Motor neuron (in vitro differentiated cells): ENCODE measurements at regions not wholly inside any gene's neighbourhood (a gene's known extent, or its start where the extent isn't known, plus 50 kb on each side); places are given as distances from the start of the nearest gene placed in this dataset.
A peak's percentile ranks its signal among the peaks of the same experiment; 100 is the strongest.

Experiments used
- ATAC-seq, 8 experiments: fragments of 200-7000 bp; cut with Tn5 transposase; replicated peaks in 6 of 8; 2 replicates each; pipeline ENCODE4 v1.8.0; 2021; ENCODE audit warnings: mild to moderate bottlenecking in 8 of 8, moderate library complexity in 8 of 8
- H3K27ac ChIP-seq, 2 donors: fragments of 250-450 bp; sonication (Bioruptor Pico); 2 replicates each; pipeline ENCODE4 v1.9.0; 2021; ENCODE audit warnings: antibody characterized with exemption in 2 of 2, mild to moderate bottlenecking in 2 of 2, moderate library complexity in 1 of 2
- H3K4me1 ChIP-seq, 2 donors: fragments of 250-450 bp; sonication (Bioruptor Pico); replicated peaks in 1 of 2; 2 replicates each; pipeline ENCODE4 v1.6.1; 2021; ENCODE audit warnings: antibody characterized with exemption in 2 of 2, mild to moderate bottlenecking in 2 of 2, moderate library complexity in 1 of 2
- H3K4me3 ChIP-seq, 5 donors: fragments of 250-450 bp; sonication (Bioruptor Pico); 2 replicates each; pipeline ENCODE4 v1.9.0; 2021; ENCODE audit warnings: antibody characterized with exemption in 5 of 5, mild to moderate bottlenecking in 5 of 5, moderate library complexity in 4 of 5
- WGBS, 10 experiments: fragments of 450-650 bp; shearing (Covaris generic); methylation state at CpG; one replicate each; pipeline ENCODE4 v1.0.0; 2022; 5-methylcytosine and 5-hydroxymethylcytosine counted together
- in situ Hi-C, 9 experiments: fragments of 400-800 bp; cut with MboI; loops; one replicate each; pipeline ENCODE4 v1.15.0; 2021; ENCODE audit warnings: low sequenced_read_pairs in 9 of 9, low pct_unique_long_range_greater_than_20kb in 2 of 9; ENCODE audit not compliant: unreplicated experiment in 9 of 9

DNA sequence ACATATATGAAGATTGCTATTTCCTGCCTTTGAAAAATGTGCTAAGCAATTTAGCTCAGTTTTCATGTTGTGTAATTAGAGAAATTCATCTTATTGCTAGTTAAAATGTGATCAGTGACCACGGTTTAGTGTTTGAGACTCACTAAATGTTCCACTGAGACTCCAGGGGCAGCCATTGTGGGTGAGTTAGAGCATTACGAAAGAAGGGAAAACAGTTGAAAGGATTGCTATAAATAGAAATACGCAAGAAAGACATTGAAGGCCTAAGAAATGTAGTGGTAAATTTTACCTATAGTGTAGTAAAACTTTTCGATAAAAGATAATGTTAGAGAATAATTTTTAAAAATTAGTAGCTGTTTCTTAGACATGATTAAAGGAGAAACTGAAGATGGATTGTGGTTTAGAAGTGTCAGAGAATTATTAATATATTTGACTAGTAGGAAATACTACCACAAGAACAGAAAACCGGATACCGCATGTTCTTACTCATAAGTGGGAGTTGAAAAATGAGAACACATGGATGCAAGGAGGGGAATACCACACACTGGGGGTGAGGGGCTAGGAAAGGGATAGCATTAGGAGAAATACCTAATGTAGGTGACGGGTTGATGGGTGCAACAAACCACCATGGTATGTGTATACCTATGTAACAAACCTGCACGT is 394.5 kb downstream of the SEMA3D start:
- no peaks in the 10 kb centered on the region for H3K4me1 ChIP-seq
- 80 to 97% (median 91%) methylated on average over 1 to 8 of the region's 8 CpGs for WGBS, 10 experiments
- H3K27ac ChIP-seq = no peak overlapping the region
- H3K4me3 ChIP-seq = no peak overlapping the region
- in situ Hi-C loops = no loop called here
- no peak for ATAC-seq

DNA sequence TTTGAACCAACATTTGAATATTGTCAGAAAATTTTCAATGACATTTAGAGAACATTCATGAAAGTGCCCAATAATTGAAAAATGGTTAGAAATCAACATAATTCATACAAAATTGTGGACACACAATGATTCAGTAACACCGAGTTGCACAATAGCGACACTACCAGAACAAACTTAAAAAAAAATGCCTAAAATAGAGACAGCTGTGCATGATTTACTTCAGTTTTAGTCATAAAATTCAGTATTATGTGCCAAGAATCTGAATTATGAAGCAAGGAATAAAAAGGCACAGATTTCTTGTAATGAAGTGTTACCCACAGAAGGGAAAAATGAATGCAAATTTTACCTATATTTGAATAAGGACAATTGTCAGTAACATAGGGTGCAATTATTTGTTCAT is 396.0 kb downstream of the SEMA3D start:
- Histone ChIP-seq H3K4me1 (no peaks in the 10 kb centered on the region), H3K27ac (no peak overlapping the region), H3K4me3 (no peak overlapping the region)
- WGBS, 10 experiments = 8 to 100% (median 55%) methylated on average over 2 of the region's 2 CpGs; no CpG with 5 or more reads in 2 of the 10 experiments
- in situ Hi-C loops = no loop called here
- peak in 1 of 8 experiments; percentile 57 for ATAC-seq

DNA sequence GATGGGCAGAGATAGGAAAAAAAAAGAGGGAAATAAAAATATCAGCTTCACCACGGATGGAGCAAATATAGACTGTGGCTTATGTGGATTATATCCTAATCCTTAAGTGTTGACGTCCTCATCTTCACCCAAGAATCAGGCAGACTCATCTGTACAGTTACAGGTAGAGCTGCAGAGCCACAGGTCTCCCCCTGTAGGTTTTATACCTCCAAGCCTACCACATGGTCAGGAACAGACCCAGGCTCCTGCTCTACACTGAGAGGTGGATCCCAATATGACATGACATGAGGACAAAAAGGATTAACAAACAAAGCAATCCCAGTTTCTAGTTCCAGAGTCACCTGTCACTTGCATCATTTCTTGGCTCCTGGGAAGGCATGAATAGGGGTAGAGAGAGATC is 400.8 kb downstream of the SEMA3D start:
- Histone ChIP-seq H3K4me1 (peaks cover 0 to 3% of the 10 kb centered on the region in 2 donors), H3K27ac (no peak overlapping the region), H3K4me3 (no peak overlapping the region)
- ATAC-seq = no peak
- 60 to 100% (median 80%) methylated on average over 1 to 2 of the region's 2 CpGs; no CpG with 5 or more reads in 2 of the 10 experiments for WGBS, 10 experiments
- in situ Hi-C loops = no loop called here

DNA sequence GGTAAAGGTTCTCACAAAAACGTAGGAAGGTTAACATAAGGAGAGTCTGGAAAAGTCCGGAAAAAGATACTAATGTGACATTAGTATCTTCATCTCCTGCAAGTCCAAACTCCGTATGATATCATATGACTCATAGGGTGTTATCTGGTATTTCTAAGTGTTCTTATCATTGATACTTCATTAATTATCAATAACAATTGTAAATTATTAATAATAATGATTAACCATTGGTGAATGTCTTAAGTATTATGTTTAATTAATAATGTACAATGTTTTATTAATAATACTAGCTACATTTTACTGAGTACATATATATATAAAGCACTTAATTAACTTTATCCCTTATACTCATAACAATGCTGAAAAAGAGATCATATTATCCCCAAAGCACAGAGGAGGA is 402.4 kb downstream of the SEMA3D start:
- H3K27ac ChIP-seq = no peak overlapping the region
- in situ Hi-C loops = no loop called here
- ATAC-seq = no peak
- H3K4me1 ChIP-seq = peaks cover 0 to 3% of the 10 kb centered on the region in 2 donors
- no peak overlapping the region for H3K4me3 ChIP-seq
- 80 to 100% (median 100%) methylated on average over 1 to 3 of the region's 3 CpGs for WGBS, 10 experiments

GRCh38 chr7:84783141-84783778 is 403.6 kb downstream of the SEMA3D start:
- H3K4me3 ChIP-seq = no peak overlapping the region
- H3K27ac ChIP-seq = no peak overlapping the region
- ATAC-seq = peak in 5 of 8 experiments; percentile 24 to 90 (median 55)
- WGBS, 10 experiments = 0 to 100% (median 33%) methylated on average over 1 to 2 of the region's 2 CpGs
- in situ Hi-C loops = no loop called here
- H3K4me1 ChIP-seq = peaks cover 0 to 3% of the 10 kb centered on the region in 2 donors

GRCh38 chr7:84781838-84782237 is 405.0 kb downstream of the SEMA3D start:
- no peak for ATAC-seq
- no peak overlapping the region for H3K27ac ChIP-seq
- no peak overlapping the region for H3K4me3 ChIP-seq
- WGBS, 10 experiments = 86 to 100% (median 95%) methylated on average over 2 of the region's 2 CpGs
- in situ Hi-C loops = no loop called here
- H3K4me1 ChIP-seq = peaks cover 0 to 3% of the 10 kb centered on the region in 2 donors

DNA sequence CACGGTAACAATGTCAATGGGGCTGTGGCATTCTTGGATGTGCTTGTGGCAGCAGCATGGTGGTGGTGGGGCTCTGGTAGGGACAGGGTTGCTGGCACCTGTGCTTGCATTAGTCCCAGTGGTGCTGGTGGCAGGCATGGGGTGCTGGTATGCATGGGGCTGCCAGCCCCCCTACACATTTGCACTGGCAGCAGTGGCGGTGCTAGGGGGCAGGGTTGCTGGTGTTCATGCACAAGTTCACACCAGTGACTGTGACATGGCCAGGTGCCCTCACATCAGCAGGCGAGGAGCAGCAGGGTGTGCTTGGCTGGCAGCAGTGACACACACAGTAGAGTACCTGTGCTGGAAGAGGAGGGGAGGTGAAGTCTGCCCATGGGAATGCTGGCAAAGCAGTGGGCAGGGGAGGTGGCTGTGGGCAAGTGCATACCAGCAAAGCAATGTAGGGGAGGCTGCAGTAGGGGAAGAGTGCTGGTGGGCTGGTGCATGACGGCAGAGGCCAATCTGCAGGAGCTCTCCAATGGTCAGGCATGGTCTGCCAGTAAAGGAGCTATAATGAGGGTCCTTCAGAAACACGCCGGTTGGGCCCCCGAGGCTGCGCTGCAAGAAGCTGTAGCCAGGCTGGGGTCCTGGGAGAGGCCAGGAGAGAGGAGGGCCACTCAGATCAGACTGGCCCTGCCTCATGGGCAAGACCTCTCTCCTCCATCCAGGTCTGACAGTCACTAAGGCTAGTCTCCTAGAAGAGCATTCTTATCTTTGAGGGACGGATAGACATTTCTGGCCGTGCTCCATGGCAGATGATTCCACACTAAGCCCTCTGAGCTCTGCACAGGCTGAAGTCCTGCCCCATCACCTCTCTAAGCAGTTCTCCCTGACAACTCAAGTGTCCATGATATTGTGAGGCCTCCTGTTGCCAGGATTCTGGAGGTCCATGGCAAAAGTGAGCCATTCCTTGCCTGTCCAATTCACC is 406.4 kb downstream of the SEMA3D start:
- Histone ChIP-seq H3K27ac (no peak overlapping the region), H3K4me3 (no peak overlapping the region), H3K4me1 (peaks cover 0 to 3% of the 10 kb centered on the region in 2 donors)
- WGBS, 10 experiments = 75 to 100% (median 88%) methylated on average over 1 to 4 of the region's 10 CpGs; no CpG with 5 or more reads in 6 of the 10 experiments
- in situ Hi-C loops = no loop called here
- no peak for ATAC-seq

DNA sequence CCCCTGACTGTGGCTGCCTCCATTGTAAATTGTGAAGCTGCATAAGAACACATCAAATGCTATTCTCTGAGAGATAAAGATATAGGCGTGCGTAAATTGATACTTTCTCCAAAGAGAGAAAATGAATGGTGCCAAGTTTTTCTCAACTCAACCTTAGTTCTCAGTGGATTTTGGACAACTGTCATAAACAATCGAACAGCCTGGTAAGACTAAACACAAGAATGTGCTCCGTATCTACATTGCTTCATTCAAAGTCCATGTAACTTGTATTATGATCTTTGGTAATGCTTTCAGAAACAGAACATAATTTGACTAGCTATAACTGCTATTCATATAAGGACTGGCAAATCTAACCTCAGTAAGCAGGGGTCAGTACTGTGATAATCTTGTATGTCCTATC is 429.1 kb downstream of the SEMA3D start:
- in situ Hi-C loops = loop anchor here in 1 of 9 experiments (25.0 kb wide), 1 partner anchor 255 kb away; no protein-coding TSS in a partner anchor
- Histone ChIP-seq H3K4me3 (no peak overlapping the region), H3K27ac (no peak overlapping the region), H3K4me1 (no peaks in the 10 kb centered on the region)
- WGBS, 10 experiments = 72 to 100% (median 100%) methylated on average over 1 to 4 of the region's 4 CpGs; no CpG with 5 or more reads in 1 of the 10 experiments
- ATAC-seq = no peak

DNA sequence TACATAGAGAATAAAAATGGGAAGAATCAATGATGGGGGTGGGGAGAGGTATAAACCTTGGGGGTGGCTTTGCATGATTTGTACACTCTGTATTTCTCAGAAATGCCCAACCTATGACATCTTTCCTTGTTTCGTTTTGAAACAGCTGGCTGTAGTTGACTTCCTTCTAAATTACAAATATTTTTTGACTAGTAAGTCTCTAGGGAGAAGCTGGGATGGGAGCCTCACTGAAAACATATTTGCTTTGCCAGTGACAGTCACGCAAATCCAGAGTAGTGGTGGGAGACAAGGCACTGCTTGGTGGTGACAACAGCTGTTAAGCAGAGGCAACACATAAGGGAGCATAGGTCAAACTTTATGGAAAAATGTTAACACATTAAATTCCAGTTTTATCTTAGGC is 440.5 kb downstream of the SEMA3D start:
- Histone ChIP-seq H3K27ac (no peak overlapping the region), H3K4me1 (peaks cover 0 to 9% of the 10 kb centered on the region in 2 donors), H3K4me3 (no peak overlapping the region)
- in situ Hi-C loops = no loop called here
- WGBS, 10 experiments = 0 to 75% (median 41%) methylated on average over 1 to 2 of the region's 2 CpGs; no CpG with 5 or more reads in 2 of the 10 experiments
- ATAC-seq = peak; percentile 21 to 77 (median 56)

GRCh38 chr7:84744385-84744784 is 442.5 kb downstream of the SEMA3D start:
- no peak for ATAC-seq
- peaks cover 0 to 9% of the 10 kb centered on the region in 2 donors for H3K4me1 ChIP-seq
- WGBS, 10 experiments = 58 to 97% (median 92%) methylated on average over 3 of the region's 3 CpGs
- H3K4me3 ChIP-seq = no peak overlapping the region
- in situ Hi-C loops = no loop called here
- H3K27ac ChIP-seq = no peak overlapping the region

GRCh38 chr7:84738583-84739150 is 448.2 kb downstream of the SEMA3D start:
- Histone ChIP-seq H3K4me1 (no peaks in the 10 kb centered on the region), H3K27ac (no peak overlapping the region), H3K4me3 (no peak overlapping the region)
- 94 to 100% (median 98%) methylated on average over 2 to 9 of the region's 9 CpGs for WGBS, 10 experiments
- no peak for ATAC-seq
- in situ Hi-C loops = no loop called here

GRCh38 chr7:84735677-84736076 is 451.2 kb downstream of the SEMA3D start:
- peak in 2 of 8 experiments; percentile 22 to 91 for ATAC-seq
- Histone ChIP-seq H3K4me3 (no peak overlapping the region), H3K27ac (no peak overlapping the region), H3K4me1 (no peaks in the 10 kb centered on the region)
- in situ Hi-C loops = no loop called here
- WGBS, 10 experiments = 0 to 100% (median 85%) methylated on average over 1 of the region's 1 CpG; no CpG with 5 or more reads in 4 of the 10 experiments
